ENCODE measurements at regions not wholly inside any gene's neighbourhood (a gene's known extent, or its start where the extent isn't known, plus 50 kb on each side); places are given as distances from the start of the nearest gene placed in this dataset.

- no peak for DNase-seq
- H3K4me3 Mint-ChIP-seq = no peak overlapping the region
- Histone ChIP-seq H3K36me3 (replicated peaks in 1 of 2; ENCODE audit: control insufficient read depth in 1 of 2, insufficient read depth in 2 of 2, low read length in 2 of 2) (no peaks in the 10 kb centered on the region), H3K4me1 (ENCODE audit: control insufficient read depth in 1 of 2, insufficient read depth in 2 of 2, low read length in 2 of 2) (peaks cover 0 to 15% of the 10 kb centered on the region in 2 donors), H3K4me3 (replicated peaks in 1 of 3; ENCODE audit: low read depth in 2 of 3, low read length in 3 of 3) (no peak overlapping the region), H3K27ac (ENCODE audit: low read depth in 1 of 2, low read length in 2 of 2) (no peak overlapping the region), H2AFZ (ENCODE audit: insufficient read depth, low read depth, low read length, poor library complexity, severe bottlenecking) (no peak overlapping the region), H3K79me2 (ENCODE audit: insufficient read depth, low read length) (no peaks in the 10 kb centered on the region), H4K20me1 (ENCODE audit: insufficient read depth, low read length) (no peaks in the 10 kb centered on the region), H3K9me3 (replicated peaks in 1 of 2; ENCODE audit: control insufficient read depth in 1 of 2, insufficient read depth in 1 of 2, low read length in 2 of 2) (no peaks in the 10 kb centered on the region), H3K27me3 (ENCODE audit: control insufficient read depth in 2 of 2, insufficient read depth in 2 of 2, low read length in 2 of 2) (no peaks in the 10 kb centered on the region), H3K9ac (ENCODE audit: insufficient read depth, low read length, poor library complexity, severe bottlenecking) (no peak overlapping the region), H3K4me2 (replicated peaks; ENCODE audit: extremely low read depth, low read length, poor library complexity, severe bottlenecking) (no peak overlapping the region)
- peaks cover 2 to 6% (median 2%) of the 10 kb centered on the region in 3 donors for H3K27me3 Mint-ChIP-seq (ENCODE audit: low read depth in 3 of 3)
- 100% methylated on average over 5 of the region's 7 CpGs for WGBS (ENCODE audit: insufficient coverage)
- no peak overlapping the region for H3K27ac Mint-ChIP-seq
- H3K9me3 Mint-ChIP-seq = peaks cover 0 to 3% (median 2%) of the 10 kb centered on the region in 7 donors
- intact Hi-C loops (cut with micrococcal nuclease) = no loop called here
- H3K36me3 Mint-ChIP-seq = no peaks in the 10 kb centered on the region
- TF ChIP-seq CTCF (IDR thresholded peaks at IDR 0.05) = no peak
- peaks cover 24% of the 10 kb centered on the region for H3K4me1 Mint-ChIP-seq
Observed at GRCh38 chr6:15818044-15818443, 155.2 kb upstream of the DTNBP1 start.

GRCh38 chr6:15817100-15817499 lies 154.3 kb upstream of the DTNBP1 start:
- WGBS (ENCODE audit: insufficient coverage) = 100% methylated on average over 2 of the region's 4 CpGs
- Histone ChIP-seq H3K79me2 (ENCODE audit: insufficient read depth, low read length) (no peaks in the 10 kb centered on the region), H3K4me2 (replicated peaks; ENCODE audit: extremely low read depth, low read length, poor library complexity, severe bottlenecking) (no peak overlapping the region), H3K9ac (ENCODE audit: insufficient read depth, low read length, poor library complexity, severe bottlenecking) (no peak overlapping the region), H3K4me3 (replicated peaks in 1 of 3; ENCODE audit: low read depth in 2 of 3, low read length in 3 of 3) (no peak overlapping the region), H3K27me3 (ENCODE audit: control insufficient read depth in 2 of 2, insufficient read depth in 2 of 2, low read length in 2 of 2) (no peaks in the 10 kb centered on the region), H3K9me3 (replicated peaks in 1 of 2; ENCODE audit: control insufficient read depth in 1 of 2, insufficient read depth in 1 of 2, low read length in 2 of 2) (no peaks in the 10 kb centered on the region), H3K4me1 (ENCODE audit: control insufficient read depth in 1 of 2, insufficient read depth in 2 of 2, low read length in 2 of 2) (peaks cover 0 to 15% of the 10 kb centered on the region in 2 donors), H2AFZ (ENCODE audit: insufficient read depth, low read depth, low read length, poor library complexity, severe bottlenecking) (no peak overlapping the region), H3K36me3 (replicated peaks in 1 of 2; ENCODE audit: control insufficient read depth in 1 of 2, insufficient read depth in 2 of 2, low read length in 2 of 2) (no peaks in the 10 kb centered on the region), H4K20me1 (ENCODE audit: insufficient read depth, low read length) (no peaks in the 10 kb centered on the region), H3K27ac (ENCODE audit: low read depth in 1 of 2, low read length in 2 of 2) (no peak overlapping the region)
- Mint-ChIP-seq H3K27me3 (ENCODE audit: low read depth in 3 of 3) (peaks cover 0 to 6% (median 5%) of the 10 kb centered on the region in 3 donors), H3K4me3 (no peak overlapping the region), H3K36me3 (no peaks in the 10 kb centered on the region), H3K27ac (peak overlapping the region in 2 of 7 donors; percentile 46 to 54), H3K9me3 (peaks cover 0 to 6% (median 3%) of the 10 kb centered on the region in 7 donors), H3K4me1 (peaks cover 31% of the 10 kb centered on the region)
- intact Hi-C loops (cut with micrococcal nuclease) = no loop called here
- DNase-seq = no peak
- no peak for TF ChIP-seq CTCF (IDR thresholded peaks at IDR 0.05)

Measured in CD14-positive monocyte (primary cell).